Stomach (tissue), 4 donors: ENCODE measurements at regions not wholly inside any gene's neighbourhood (a gene's known extent, or its start where the extent isn't known, plus 50 kb on each side); places are given as distances from the start of the nearest gene placed in this dataset.

Experiments used
- EP300 ChIP-seq: sonication (generic); formaldehyde crosslinking; IDR thresholded peaks from one replicate; pipeline ENCODE4 v1.6.1; 2017; ENCODE audit warnings: antibody characterized with exemption
- POLR2A ChIP-seq, 4 donors: fragments of 450-650 bp; IDR thresholded peaks; one replicate each; pipeline ENCODE4 v1.6.1; 2016; ENCODE audit warnings: antibody characterized with exemption in 4 of 4, control low read depth in 2 of 4, mild to moderate bottlenecking in 1 of 4, moderate library complexity in 1 of 4
- TF ChIP-seq, protein P1 (sequence below), 7 experiments: fragments of 450-650 bp in 4 of 7; fragments of 200-600 bp in 3 of 7; sonication (generic) in 3 of 7; IDR thresholded peaks; one replicate each; pipeline ENCODE4 v1.5.1; 2016 to 2019; ENCODE audit warnings: antibody characterized with exemption in 7 of 7, control low read depth in 2 of 7, mild to moderate bottlenecking in 1 of 7

DNA sequence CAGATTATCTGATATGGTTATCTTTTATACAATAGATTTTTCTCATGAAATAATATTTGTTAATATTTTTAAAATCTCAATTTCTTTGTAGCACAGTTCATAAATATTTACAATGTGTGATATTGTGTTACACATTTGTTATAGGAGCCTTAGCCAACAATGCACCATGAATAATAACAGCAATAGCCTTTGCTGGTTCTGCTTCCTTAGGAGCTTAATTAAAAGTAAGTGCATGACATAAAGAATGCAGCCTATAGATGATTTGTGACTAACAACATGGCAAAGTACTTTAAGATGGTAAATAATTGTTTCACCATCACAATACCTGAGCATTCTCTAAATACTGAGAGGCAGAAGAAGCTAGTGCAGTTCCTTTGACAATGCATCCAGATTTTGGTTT lies 156.3 kb upstream of the RASSF8 start:
- TF ChIP-seq, protein P1, sequence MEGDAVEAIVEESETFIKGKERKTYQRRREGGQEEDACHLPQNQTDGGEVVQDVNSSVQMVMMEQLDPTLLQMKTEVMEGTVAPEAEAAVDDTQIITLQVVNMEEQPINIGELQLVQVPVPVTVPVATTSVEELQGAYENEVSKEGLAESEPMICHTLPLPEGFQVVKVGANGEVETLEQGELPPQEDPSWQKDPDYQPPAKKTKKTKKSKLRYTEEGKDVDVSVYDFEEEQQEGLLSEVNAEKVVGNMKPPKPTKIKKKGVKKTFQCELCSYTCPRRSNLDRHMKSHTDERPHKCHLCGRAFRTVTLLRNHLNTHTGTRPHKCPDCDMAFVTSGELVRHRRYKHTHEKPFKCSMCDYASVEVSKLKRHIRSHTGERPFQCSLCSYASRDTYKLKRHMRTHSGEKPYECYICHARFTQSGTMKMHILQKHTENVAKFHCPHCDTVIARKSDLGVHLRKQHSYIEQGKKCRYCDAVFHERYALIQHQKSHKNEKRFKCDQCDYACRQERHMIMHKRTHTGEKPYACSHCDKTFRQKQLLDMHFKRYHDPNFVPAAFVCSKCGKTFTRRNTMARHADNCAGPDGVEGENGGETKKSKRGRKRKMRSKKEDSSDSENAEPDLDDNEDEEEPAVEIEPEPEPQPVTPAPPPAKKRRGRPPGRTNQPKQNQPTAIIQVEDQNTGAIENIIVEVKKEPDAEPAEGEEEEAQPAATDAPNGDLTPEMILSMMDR (IDR thresholded peaks at IDR 0.05) = no peak
- TF ChIP-seq POLR2A (IDR thresholded peaks at IDR 0.05) (no peak), EP300 (no peak)
